GM19452 (cell line): ENCODE measurements at regions not wholly inside any gene's neighbourhood (a gene's known extent, or its start where the extent isn't known, plus 50 kb on each side); places are given as distances from the start of the nearest gene placed in this dataset.

ENCODE experiments used
- ATAC-seq: cut with Tn5 transposase; IDR thresholded peaks from one replicate; pipeline ENCODE4 v1.9.1; 2021; ENCODE audit not compliant: unreplicated experiment

DNA sequence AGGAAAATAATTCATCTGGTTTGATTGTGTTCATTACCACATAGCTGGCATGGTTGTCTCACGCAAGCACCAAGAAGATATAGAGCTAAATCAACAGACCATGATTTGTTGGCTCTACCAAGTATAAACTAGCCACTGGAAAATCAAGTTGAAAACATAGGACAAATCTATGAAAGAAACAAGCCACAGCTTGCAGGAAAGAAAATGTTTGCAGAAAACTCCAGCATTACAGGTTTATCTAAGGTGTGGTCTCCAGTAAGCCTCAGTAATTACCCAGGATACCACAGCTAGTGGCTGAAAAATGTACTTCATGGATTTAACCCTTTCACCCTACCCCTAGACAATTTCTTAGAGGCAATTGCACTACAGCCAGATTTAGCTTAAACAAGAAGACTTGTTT lies 340.6 kb downstream of the SOX2 start:
- no peak for ATAC-seq

DNA sequence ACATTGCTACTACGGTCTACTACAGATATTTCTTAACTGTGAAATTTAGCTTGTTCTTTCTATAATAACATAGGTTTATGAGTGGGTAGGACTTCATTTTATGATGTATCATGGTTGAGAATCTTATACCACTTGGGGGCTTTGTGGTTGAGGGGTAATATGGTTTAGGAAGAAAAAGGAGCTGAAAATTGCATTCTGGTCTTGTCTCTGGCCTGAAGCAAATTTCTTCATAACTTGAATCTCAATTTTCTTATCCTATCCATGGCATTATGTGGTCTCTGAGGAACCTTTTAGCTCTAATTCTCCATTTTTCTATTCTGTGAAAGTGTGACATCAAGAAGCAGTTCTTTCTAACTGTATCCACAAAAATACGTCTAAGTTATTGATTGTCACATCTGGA lies 341.0 kb downstream of the SOX2 start:
- no peak for ATAC-seq

DNA sequence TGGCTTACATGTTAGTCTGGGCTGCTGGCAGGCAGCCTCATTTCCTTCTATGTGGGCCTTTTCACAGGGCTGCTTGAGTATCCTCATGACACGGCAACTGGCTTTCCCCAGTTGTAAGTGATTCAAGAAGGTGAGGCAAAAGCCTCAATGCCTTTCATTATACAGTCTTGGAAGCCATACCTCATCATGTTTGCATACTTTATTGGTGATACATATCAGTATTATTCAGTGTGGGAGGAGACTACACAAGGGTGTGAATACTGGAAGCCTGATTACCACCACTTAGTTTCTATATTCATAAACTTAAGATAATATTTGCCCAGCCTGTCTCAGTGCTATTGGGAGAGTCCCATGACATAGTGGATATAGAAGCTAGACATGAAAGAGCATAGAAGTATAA lies 346.8 kb downstream of the SOX2 start:
- ATAC-seq, result no peak

DNA sequence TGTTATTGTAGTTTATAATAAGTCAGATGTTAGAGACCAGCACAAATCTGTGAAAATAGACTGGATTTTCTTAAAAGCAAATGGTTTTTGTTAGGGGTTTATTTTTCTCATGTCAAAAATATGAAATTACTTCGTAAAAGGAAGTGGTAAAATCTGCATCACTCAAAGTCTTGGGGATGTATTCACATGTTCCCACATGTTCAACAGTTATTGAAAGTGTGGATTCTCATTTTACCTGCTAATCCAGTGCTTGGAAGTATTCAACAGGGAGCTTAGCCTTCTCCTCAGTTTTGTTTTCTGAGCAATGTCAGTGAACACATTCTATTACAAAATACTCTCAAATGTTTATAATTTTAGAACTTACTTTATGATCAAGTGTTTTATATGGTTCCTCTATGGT lies 352.0 kb downstream of the SOX2 start:
- ATAC-seq, result no peak

DNA sequence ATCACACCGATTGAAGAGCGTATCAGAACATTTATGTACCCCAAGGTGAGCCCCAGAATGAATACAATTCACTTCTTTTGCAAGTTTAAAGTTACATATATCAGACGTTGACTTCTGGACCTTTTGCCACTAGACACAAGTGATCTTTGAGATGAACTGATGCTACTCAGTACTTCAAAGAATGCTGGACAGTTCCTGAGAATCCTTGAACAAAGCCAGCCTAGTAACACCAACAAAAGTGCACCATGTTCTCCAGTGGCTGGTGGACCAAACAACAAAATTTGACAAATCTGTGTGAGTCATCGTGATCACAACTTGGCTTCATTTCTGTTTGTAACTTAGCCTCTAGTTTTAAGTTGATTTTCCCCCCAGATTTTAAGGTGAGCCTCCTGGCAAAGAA lies 355.7 kb downstream of the SOX2 start:
- no peak for ATAC-seq

DNA sequence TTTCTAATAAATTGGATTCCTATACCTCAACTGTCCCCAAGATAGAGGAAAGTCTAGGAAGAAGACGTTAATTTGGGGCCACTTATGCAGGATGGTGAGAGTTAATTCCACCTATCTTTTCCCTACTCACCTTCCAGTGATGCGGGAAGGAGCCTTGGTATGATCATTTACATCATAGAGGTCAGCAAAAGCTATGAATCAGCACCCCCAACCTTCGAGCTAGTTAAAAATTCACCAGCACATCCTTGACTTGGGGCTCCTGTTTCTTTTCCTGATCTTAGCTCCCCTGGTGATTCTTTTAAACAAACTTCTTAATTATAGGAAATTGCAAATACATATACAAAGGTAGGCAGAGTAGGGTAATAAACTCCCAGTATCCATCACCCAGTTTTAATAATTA lies 366.6 kb downstream of the SOX2 start:
- no peak for ATAC-seq

DNA sequence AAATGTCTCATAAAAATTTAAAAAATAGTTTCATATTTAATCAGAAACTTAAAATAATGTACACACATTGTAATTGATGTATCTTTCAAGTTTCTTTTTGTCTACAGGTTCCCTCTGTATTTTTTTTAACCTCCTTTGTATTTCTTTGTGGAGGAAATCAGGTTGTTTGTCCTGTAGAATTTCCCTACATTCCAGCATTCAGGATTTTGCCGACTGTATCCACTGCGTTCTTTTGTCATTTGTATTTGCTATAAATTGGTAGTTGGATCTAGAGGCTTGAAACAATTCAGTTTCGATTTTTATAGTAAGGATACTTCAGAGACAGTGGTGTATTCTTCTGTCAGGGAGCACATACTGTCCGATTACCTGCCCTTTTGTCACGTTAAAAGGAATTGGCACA lies 367.2 kb downstream of the SOX2 start:
- no peak for ATAC-seq

DNA sequence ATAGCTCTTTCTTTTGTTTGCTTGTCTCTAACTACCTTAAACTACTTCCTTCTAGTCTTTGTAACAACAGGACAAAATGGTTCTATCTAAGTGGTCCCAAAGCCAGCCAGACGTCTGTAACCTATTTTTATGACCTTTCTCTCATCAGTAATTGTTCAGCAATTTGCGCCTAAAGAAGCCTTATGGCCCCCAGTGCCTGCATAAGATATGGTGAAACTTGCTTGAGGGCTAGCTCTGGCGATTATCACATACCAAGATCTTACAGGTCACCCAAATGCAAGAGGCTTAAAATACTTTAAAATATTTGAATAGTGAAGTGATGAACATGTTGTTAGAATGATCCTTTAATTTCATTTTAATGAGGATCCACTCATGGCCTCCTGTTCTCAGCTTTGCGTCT lies 369.4 kb downstream of the SOX2 start:
- no peak for ATAC-seq

DNA sequence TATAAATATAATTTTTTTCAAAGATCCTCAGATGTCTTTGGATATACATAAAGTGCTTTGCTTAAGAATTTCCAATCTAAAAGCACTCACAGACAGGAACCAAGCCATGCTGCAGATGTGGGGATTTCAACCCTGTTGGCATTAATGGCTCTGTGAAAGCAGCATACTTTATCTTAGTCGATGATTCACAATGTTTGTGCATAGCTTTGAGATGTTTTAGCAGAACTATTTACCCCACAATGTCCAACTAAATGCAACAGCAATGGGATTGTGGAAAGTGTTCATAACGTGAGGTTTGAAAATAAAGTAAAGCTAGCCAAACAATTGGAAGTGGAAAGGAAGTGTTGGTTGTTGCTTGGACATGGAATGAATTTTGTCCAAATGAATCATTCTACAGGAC lies 371.4 kb downstream of the SOX2 start:
- ATAC-seq, result no peak

DNA sequence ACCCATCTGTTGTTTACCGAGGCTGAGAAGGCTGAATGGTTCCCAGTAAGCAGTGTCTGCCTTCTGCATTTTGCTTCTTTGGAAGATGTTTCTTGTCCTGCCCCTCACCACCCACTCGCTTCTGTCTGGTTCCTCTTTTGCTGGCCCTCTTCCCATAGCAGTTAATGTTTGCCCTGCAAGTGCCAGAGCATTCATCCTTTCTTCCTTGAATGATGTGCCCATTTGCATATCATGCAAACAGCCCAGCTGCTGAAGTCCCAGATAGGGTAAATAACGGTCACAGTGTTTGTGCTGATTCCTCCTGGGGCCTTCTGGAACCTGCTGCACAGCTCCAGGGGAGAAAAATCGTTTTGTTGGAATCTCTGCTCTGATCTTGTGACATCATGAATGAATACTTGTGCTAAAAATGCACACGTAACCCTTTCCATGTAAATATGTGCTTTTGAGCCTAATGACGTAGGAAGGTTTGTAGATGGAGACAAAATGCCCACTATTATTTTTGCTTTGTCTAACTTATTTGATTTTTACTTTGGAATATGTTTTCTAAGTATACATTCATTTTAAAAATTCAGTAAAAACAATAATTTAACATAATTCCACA lies 381.0 kb downstream of the SOX2 start:
- ATAC-seq, result no peak

DNA sequence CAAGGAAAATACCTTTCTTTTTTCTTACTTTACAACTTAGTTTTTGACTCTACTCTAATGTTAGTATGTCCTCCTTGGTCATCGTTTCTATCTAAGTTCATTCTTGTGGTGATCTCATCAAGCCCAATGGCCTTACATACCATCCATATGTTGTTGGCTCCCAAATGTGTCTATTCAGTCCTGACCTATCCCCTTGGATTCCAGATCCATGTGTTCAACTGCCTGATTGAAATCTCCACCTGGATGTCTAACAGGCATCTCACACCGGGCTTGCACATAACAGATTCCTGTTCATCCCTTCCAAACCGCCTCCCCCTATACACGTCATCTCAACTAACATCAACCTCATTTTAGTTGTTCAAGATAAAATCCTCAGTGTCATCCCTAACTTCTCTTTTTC lies 382.6 kb downstream of the SOX2 start:
- no peak for ATAC-seq

DNA sequence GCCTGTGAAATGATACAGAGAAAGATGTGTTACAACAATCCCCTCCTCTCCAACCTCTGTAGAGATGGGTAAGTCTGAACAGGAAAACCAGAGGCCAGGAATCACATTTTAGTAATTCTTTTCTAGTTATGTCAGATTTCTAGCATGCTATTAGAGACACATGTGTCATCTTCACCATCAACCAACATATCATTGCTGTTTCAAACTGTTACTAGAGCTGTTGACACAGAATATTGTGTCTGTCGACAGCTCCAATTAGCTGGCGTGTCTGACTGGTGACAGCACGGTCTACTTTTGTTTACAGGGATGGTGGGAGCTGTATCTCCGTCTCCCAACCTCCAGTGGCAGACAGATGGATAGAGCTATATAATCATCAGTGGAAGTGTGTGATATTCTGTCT lies 393.2 kb downstream of the SOX2 start:
- ATAC-seq, result no peak

DNA sequence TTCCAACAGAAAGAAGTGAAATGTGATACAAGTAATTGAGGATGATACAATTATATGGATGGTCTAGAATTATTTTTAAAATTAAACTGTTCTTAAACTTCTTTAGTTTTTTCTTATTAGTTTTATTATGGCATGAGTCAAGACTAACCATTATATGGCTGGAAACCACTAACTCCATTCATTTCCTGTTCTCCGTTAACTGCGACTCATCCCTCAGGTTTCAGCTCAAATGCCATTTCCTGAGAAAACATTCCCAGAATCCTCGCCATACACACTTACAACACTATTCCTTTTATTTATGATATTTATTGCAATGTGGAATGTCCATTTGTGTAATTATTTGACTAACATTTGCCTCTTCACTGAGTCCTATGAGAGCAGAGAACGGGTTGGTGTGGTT lies 394.1 kb downstream of the SOX2 start:
- ATAC-seq, result no peak

DNA sequence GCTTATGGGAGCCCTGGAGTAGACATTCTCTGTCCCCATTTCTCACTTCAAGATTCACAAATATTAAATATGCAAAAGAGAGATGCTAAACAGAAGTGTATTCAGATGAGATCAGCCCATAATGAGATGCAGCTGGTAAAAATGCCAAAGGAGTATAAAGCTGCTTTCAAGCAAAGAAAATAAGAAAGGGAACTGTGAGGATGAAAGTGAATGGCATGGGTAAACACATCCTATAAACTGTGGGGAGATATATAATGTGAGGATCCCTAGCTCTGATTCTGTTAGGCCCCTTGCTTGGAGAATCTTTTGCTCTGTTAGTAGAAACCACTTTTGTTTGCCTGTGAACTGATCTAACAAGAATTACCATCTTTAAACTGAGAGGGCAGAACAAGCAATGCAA lies 396.6 kb downstream of the SOX2 start:
- ATAC-seq, result no peak

DNA sequence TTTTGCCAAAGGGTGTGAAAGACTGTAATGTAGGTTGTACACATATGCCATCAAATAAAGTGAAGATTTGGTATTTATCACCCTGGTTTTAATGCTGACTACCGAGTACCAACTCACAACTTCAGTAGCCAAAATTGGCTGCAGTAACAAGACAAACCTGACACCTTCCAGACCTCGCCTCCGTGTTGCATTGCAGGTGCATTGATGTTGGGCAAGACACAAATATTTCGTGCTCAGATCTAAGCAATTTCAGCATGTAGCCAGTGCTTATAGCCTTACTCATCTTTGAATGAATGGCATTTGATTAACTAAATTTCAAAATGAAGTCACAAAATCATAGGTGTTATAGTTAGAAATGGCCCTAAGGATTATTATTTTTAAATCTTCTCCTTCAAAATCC lies 400.2 kb downstream of the SOX2 start:
- no peak for ATAC-seq

DNA sequence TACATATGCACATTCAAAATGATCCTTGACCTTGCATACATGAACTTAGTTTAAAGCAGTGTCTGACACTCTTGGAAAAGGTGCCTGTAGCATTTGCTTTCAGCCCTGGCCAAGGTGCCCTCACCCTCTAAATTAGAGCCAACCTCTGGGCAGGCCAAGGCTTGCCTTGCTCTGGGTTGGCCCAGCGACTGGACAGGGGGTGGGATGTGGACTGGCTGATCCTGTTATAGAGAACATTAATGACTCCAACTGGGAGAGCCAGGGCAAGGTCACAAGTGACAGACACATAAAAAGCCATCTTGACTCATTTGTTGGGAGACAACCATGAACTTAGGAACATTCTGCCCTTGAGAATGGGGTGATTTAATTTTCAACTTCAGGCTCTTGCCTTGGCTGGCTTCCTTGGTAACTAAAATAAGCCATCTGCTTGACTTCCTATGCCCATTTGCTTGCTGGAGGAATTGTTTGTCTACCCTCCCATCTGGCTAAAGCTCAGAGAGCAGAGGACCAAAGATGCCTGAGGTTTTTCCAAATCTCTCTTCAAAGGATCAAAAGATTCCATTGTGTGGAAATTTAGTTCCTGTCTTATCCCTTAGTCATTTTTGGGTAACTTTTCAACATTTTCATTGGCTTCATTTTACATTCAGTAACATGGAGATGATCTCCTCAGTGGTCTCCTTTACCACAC lies 403.7 kb downstream of the SOX2 start:
- no peak for ATAC-seq

DNA sequence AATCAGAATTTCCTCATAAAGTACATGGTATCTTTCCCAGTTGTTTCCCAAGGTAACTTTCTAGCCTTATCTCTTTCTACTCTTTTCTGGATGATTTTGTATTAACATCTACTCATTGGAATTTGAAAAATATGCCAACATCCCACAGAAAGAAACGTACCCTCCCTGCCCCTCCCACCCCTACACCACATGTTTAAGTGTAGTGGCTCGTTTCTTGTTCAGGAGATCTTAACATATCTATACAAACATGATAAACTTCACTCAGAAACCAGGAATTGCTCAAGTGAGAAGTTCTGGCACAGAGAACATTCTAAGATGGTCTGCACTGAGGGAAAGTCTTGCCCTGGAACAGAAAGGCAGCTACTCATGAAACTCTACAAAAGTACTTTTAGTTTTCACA lies 404.7 kb downstream of the SOX2 start:
- no peak for ATAC-seq

DNA sequence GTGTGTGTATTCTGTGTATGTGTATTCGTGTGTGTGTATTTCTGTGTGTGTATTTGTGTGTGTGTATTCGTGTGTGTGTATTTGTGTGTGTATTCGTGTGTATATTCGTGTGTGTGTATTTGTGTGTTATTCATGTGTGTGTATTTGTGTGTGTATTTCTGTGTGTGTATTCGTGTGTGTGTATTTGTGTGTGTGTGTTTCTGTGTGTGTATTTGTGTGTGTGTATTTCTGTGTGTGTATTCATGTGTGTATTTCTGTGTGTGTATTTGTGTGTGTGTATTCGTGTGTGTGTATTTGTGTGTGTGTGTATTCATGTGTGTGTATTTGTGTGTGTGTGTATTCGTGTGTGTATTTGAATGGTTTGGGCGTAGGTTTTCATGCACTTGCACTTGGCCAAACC lies 405.4 kb downstream of the SOX2 start:
- no peak for ATAC-seq

DNA sequence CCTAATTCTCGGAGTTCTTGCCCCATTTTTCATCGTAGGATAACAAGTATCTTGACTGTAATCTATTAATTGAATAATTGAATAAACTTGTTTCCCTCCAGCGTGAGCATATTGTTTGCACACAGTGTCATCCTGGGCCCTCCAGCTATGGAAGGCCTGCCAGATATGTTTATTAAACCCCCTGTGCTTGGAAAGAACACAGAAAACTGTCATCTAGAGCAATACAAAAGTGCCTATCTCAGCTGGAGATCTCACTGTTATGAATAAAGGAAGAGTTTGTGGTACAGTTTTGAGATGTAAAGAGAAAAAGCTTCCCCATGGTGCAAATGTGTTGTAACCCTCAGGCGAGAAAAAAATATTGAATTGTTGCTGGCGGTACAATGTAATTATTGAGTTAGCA lies 405.9 kb downstream of the SOX2 start:
- no peak for ATAC-seq

DNA sequence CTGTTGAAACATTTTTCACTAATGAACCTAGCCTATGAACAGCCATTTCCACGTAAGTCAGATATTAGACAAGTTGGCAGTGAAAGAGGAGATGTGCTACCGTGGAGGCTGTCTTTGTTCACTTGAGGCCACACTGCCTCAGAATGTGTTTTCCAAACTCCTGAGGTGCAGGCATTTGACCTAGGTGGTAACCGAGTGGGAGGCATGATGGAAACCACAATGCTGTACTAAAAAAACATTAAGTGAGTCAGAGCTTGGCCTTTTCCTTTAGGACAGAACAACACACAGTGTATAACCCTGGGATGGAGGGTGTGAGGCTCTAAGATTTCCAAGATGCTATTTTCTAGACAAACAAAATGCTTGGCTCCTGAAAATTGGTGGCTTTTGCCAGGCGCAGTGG lies 406.3 kb downstream of the SOX2 start:
- no peak for ATAC-seq

DNA sequence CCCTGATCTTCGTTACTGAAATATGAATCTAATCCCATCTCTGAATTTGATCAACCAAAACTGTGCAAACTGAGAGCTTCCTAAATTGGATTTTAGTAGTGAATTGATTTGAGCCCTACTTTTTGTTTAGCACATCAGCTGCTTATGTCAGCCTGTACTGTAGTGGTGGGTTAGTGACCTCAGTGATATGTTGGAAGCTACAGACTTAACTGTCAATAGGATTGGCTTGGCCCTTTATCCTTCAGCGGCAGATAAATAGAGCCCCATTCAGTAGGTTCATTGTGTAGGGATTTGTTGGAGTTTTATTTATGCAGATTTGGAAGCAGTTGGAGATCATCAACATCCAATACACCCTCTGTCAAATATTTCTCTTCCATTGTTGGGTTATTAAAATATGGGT lies 409.7 kb downstream of the SOX2 start:
- no peak for ATAC-seq

DNA sequence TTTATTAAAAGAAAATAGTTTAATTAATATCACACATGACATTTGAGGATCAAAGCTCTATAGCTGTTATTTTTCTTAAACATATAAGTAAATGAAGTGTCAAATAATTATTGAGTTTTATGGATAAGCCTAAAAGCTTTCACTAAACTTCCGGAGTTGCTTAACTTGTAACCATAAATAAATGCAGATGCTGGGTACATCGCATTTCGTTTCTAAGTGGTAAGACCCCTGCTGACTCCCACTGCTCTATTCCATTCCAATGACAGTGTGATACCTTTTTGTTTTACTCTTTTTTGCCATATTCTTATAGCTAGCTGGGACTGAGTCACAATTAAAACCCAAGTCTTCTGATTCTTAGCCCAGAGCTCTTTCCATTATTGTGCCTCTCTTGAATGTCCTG lies 411.1 kb downstream of the SOX2 start:
- no peak for ATAC-seq

DNA sequence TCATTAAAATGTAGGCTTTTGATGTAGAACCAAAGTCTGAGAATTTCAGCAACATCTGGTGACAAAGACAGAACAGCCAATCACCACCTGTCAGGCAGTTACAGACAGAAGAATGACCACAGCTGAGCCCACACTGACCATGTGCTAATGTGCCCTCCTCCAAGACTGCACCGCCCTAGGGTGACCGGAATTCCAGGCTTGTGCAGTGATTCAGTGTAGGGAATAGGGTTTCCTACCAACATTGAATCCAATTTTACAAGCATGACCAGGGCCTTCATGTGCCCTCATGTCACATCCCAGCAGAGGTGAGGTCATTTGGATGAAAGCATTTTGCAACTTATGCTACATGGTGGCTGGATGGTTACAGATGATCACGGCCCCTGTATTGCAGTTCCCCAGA lies 412.5 kb downstream of the SOX2 start:
- ATAC-seq, result no peak
